Subcutaneous abdominal adipose tissue (tissue), 5 donors: ENCODE measurements at regions not wholly inside any gene's neighbourhood (a gene's known extent, or its start where the extent isn't known, plus 50 kb on each side); places are given as distances from the start of the nearest gene placed in this dataset.
"Not testable (repeated sequence)": the region's sequence is repeated elsewhere in the genome, so short reads cannot be mapped to it uniquely, and the experiment has no call there.

Experiments used
- H3K27ac ChIP-seq: one replicate; pipeline ENCODE4 v1.7.0; 2013; ENCODE audit warnings: low read depth, mild to moderate bottlenecking, inconsistent platforms, low read length, moderate library complexity
- H3K27me3 ChIP-seq, 5 donors: one replicate each; pipeline ENCODE4 v1.7.0; 2013; ENCODE audit warnings: low read length in 5 of 5, inconsistent platforms in 1 of 5; ENCODE audit not compliant: control insufficient read depth in 5 of 5, insufficient read depth in 4 of 5
- H3K36me3 ChIP-seq, 5 donors: one replicate each; pipeline ENCODE4 v1.7.0; 2013; ENCODE audit warnings: low read length in 5 of 5; ENCODE audit not compliant: control insufficient read depth in 5 of 5, insufficient read depth in 5 of 5
- H3K4me1 ChIP-seq, 5 donors: one replicate each; pipeline ENCODE4 v1.7.0; 2013; ENCODE audit warnings: low read length in 5 of 5, mild to moderate bottlenecking in 3 of 5, moderate library complexity in 1 of 5; ENCODE audit not compliant: control insufficient read depth in 5 of 5, insufficient read depth in 5 of 5
- H3K4me3 ChIP-seq, 5 donors: one replicate each; pipeline ENCODE4 v1.7.0; 2013; ENCODE audit warnings: low read length in 5 of 5, low read depth in 1 of 5
- H3K9ac ChIP-seq, 5 donors: one replicate each; pipeline ENCODE4 v1.7.0; 2013; ENCODE audit warnings: low read length in 5 of 5, mild to moderate bottlenecking in 4 of 5, moderate library complexity in 3 of 5
- H3K9me3 ChIP-seq, 5 donors: one replicate each; pipeline ENCODE4 v1.7.0; 2013; ENCODE audit warnings: low read length in 5 of 5; ENCODE audit not compliant: control insufficient read depth in 5 of 5
- donor health status: healthy.
- donor health status: healthy.
- donor health status: healthy.
- donor health status: healthy.
- donor health status: healthy.

- Histone ChIP-seq H3K27ac (no peak overlapping the region), H3K9ac (no peak overlapping the region), H3K27me3 (no peaks in the 10 kb centered on the region), H3K4me1 (no peaks in the 10 kb centered on the region), H3K9me3 (no peaks in the 10 kb centered on the region), H3K4me3 (no peak overlapping the region), H3K36me3 (no peaks in the 10 kb centered on the region)
Measured at GRCh38 chr2:66095820-66096345, 339.0 kb upstream of the MEIS1 start.

GRCh38 chr2:66094689-66095088, 340.2 kb upstream of the MEIS1 start:
- H3K4me3 ChIP-seq, H3K27me3 ChIP-seq, H3K9ac ChIP-seq, H3K9me3 ChIP-seq, H3K4me1 ChIP-seq, H3K36me3 ChIP-seq, H3K27ac ChIP-seq: not testable (repeated sequence)

- no peaks in the 10 kb centered on the region for H3K27me3 ChIP-seq
Measured at GRCh38 chr2:66093371-66093770, 341.6 kb upstream of the MEIS1 start.

GRCh38 chr2:66084948-66085590, 349.9 kb upstream of the MEIS1 start:
- Histone ChIP-seq H3K4me1 (no peaks in the 10 kb centered on the region), H3K36me3 (no peaks in the 10 kb centered on the region), H3K27me3 (no peaks in the 10 kb centered on the region), H3K27ac (no peak overlapping the region), H3K9me3 (no peaks in the 10 kb centered on the region), H3K9ac (no peak overlapping the region), H3K4me3 (no peak overlapping the region)

More at GRCh38 chr2:66093371-66093770, 341.6 kb upstream of the MEIS1 start:
- no peaks in the 10 kb centered on the region for H3K36me3 ChIP-seq
- no peak overlapping the region for H3K27ac ChIP-seq
- H3K9me3 ChIP-seq = no peaks in the 10 kb centered on the region
- H3K4me1 ChIP-seq = no peaks in the 10 kb centered on the region
- no peak overlapping the region for H3K9ac ChIP-seq
- no peak overlapping the region for H3K4me3 ChIP-seq

GRCh38 chr2:66082581-66082980, 352.3 kb upstream of the MEIS1 start:
- no peaks in the 10 kb centered on the region for H3K4me1 ChIP-seq
- H3K4me3 ChIP-seq = no peak overlapping the region
- H3K9me3 ChIP-seq = no peaks in the 10 kb centered on the region
- H3K27me3 ChIP-seq = no peaks in the 10 kb centered on the region
- H3K27ac ChIP-seq = no peak overlapping the region
- no peaks in the 10 kb centered on the region for H3K36me3 ChIP-seq
- no peak overlapping the region for H3K9ac ChIP-seq

GRCh38 chr2:66080127-66080526, 354.8 kb upstream of the MEIS1 start:
- Histone ChIP-seq H3K27me3 (no peaks in the 10 kb centered on the region), H3K36me3 (no peaks in the 10 kb centered on the region), H3K9ac (no peak overlapping the region), H3K4me3 (no peak overlapping the region), H3K4me1 (no peaks in the 10 kb centered on the region), H3K9me3 (no peaks in the 10 kb centered on the region), H3K27ac (no peak overlapping the region)

- H3K36me3 ChIP-seq = no peaks in the 10 kb centered on the region
- no peak overlapping the region for H3K9ac ChIP-seq
- no peak overlapping the region for H3K27ac ChIP-seq
- H3K4me3 ChIP-seq = no peak overlapping the region
- no peaks in the 10 kb centered on the region for H3K27me3 ChIP-seq
- peaks cover 0 to 6% (median 0%) of the 10 kb centered on the region in 5 donors for H3K4me1 ChIP-seq
- no peaks in the 10 kb centered on the region for H3K9me3 ChIP-seq
Measured at GRCh38 chr2:66073172-66073571, 361.8 kb upstream of the MEIS1 start.

- Histone ChIP-seq H3K9me3 (no peaks in the 10 kb centered on the region), H3K27me3 (no peaks in the 10 kb centered on the region), H3K27ac (no peak overlapping the region), H3K36me3 (no peaks in the 10 kb centered on the region), H3K4me3 (peak overlapping the region in 4 of 5 donors; percentile 16 to 31 (median 25)), H3K9ac (peak overlapping the region in 2 of 5 donors; percentile 18 to 29), H3K4me1 (peaks cover 0 to 6% (median 0%) of the 10 kb centered on the region in 5 donors)
Measured at GRCh38 chr2:66070721-66071602, 364.0 kb upstream of the MEIS1 start.

GRCh38 chr2:66069937-66070720, 364.8 kb upstream of the MEIS1 start:
- Histone ChIP-seq H3K4me3 (no peak overlapping the region), H3K27me3 (no peaks in the 10 kb centered on the region), H3K9ac (peak overlapping the region in 1 of 5 donors; percentile 18), H3K9me3 (no peaks in the 10 kb centered on the region), H3K4me1 (peaks cover 0 to 6% (median 0%) of the 10 kb centered on the region in 5 donors), H3K27ac (no peak overlapping the region), H3K36me3 (no peaks in the 10 kb centered on the region)
